ENCODE measurements at regions not wholly inside any gene's neighbourhood (a gene's known extent, or its start where the extent isn't known, plus 50 kb on each side); places are given as distances from the start of the nearest gene placed in this dataset.
A peak's percentile ranks its signal among the peaks of the same experiment; 100 is the strongest.

GRCh38 chr11:110986016-110986415 lies 259.5 kb upstream of the POU2AF2 start:
- no peak for TF ChIP-seq CTCF (IDR thresholded peaks at IDR 0.05; ENCODE audit: insufficient read depth, low read length, poor library complexity, severe bottlenecking)
- no peaks in the 10 kb centered on the region for H3K27me3 ChIP-seq (ENCODE audit: control insufficient read depth, insufficient read depth, low read length)
- no peak for DNase-seq (ENCODE audit: low read depth)
- no peak overlapping the region for H3K4me3 ChIP-seq (ENCODE audit: low read depth, low read length)
- H3K36me3 ChIP-seq (ENCODE audit: control insufficient read depth, insufficient read depth, low read length) = no peaks in the 10 kb centered on the region

- Histone ChIP-seq H3K36me3 (ENCODE audit: control insufficient read depth, insufficient read depth, low read length) (no peaks in the 10 kb centered on the region), H3K27me3 (ENCODE audit: control insufficient read depth, insufficient read depth, low read length) (no peaks in the 10 kb centered on the region), H3K4me3 (ENCODE audit: low read depth, low read length) (no peak overlapping the region)
- TF ChIP-seq CTCF (IDR thresholded peaks at IDR 0.05; ENCODE audit: insufficient read depth, low read length, poor library complexity, severe bottlenecking) = no peak
- no peak for DNase-seq (ENCODE audit: low read depth)
Observed at GRCh38 chr11:110985547-110985946, 260.0 kb upstream of the POU2AF2 start.

- no peak for TF ChIP-seq CTCF (IDR thresholded peaks at IDR 0.05; ENCODE audit: insufficient read depth, low read length, poor library complexity, severe bottlenecking)
- H3K4me3 ChIP-seq (ENCODE audit: low read depth, low read length) = no peak overlapping the region
- DNase-seq (ENCODE audit: low read depth) = no peak
- H3K27me3 ChIP-seq (ENCODE audit: control insufficient read depth, insufficient read depth, low read length) = no peaks in the 10 kb centered on the region
- H3K36me3 ChIP-seq (ENCODE audit: control insufficient read depth, insufficient read depth, low read length) = no peaks in the 10 kb centered on the region
Observed at GRCh38 chr11:110984693-110985092, 260.8 kb upstream of the POU2AF2 start.

- TF ChIP-seq CTCF (IDR thresholded peaks at IDR 0.05; ENCODE audit: insufficient read depth, low read length, poor library complexity, severe bottlenecking) = no peak
Observed at GRCh38 chr11:110984147-110984546, 261.4 kb upstream of the POU2AF2 start.

DNA sequence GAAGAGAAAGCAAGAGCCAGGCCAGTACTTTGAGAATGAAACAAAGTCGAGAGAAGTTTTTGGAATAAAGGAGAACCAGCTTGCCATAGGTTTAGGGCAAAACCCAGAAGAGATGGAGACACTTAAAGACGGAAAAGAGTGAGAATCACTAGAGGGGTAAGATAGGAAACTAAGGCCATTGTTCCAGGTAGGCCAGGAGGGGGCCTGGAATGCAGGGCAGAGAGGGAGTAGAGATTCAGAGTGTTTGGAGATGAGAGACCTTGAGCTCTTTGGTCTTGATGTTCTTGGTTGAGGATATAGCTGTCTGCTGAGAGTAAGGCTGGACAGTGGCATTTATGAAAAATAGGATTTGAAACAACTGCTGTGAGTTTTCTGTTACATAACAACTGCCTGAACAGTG lies 263.3 kb upstream of the POU2AF2 start:
- H3K4me3 ChIP-seq (ENCODE audit: low read depth, low read length) = no peak overlapping the region
- no peaks in the 10 kb centered on the region for H3K27me3 ChIP-seq (ENCODE audit: control insufficient read depth, insufficient read depth, low read length)
- no peak for TF ChIP-seq CTCF (IDR thresholded peaks at IDR 0.05; ENCODE audit: insufficient read depth, low read length, poor library complexity, severe bottlenecking)
- H3K36me3 ChIP-seq (ENCODE audit: control insufficient read depth, insufficient read depth, low read length) = no peaks in the 10 kb centered on the region
- no peak for DNase-seq (ENCODE audit: low read depth)

More at GRCh38 chr11:110984147-110984546, 261.4 kb upstream of the POU2AF2 start:
- H3K36me3 ChIP-seq (ENCODE audit: control insufficient read depth, insufficient read depth, low read length) = no peaks in the 10 kb centered on the region
- no peak overlapping the region for H3K4me3 ChIP-seq (ENCODE audit: low read depth, low read length)
- no peaks in the 10 kb centered on the region for H3K27me3 ChIP-seq (ENCODE audit: control insufficient read depth, insufficient read depth, low read length)
- DNase-seq (ENCODE audit: low read depth) = peak; percentile 63

DNA sequence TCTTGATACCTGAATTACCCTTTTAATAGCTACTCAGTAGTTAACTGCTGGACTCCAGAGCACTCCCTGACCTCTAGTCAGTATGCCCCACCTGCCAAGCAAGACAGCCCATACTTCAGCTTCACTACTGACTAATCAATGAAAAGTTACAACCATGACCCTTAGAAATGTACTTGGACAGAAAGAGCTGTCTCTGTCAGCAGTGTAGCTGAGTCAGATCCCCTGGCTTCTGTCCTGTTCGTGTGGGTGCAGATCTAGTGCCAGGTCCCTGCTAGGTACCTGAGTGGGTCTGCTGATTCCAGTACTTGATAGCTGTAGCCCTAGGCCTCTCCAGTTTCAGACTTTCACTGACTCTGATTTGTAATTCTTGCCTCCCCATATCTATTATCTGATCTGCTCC lies 265.8 kb upstream of the POU2AF2 start:
- Histone ChIP-seq H3K27me3 (ENCODE audit: control insufficient read depth, insufficient read depth, low read length) (no peaks in the 10 kb centered on the region), H3K4me3 (ENCODE audit: low read depth, low read length) (no peak overlapping the region), H3K36me3 (ENCODE audit: control insufficient read depth, insufficient read depth, low read length) (no peaks in the 10 kb centered on the region)
- DNase-seq (ENCODE audit: low read depth) = no peak
- TF ChIP-seq CTCF (IDR thresholded peaks at IDR 0.05; ENCODE audit: insufficient read depth, low read length, poor library complexity, severe bottlenecking) = no peak
